ENCODE measurements at regions not wholly inside any gene's neighbourhood (a gene's known extent, or its start where the extent isn't known, plus 50 kb on each side); places are given as distances from the start of the nearest gene placed in this dataset.
"Not testable (repeated sequence)": the region's sequence is repeated elsewhere in the genome, so short reads cannot be mapped to it uniquely, and the experiment has no call there.

DNA sequence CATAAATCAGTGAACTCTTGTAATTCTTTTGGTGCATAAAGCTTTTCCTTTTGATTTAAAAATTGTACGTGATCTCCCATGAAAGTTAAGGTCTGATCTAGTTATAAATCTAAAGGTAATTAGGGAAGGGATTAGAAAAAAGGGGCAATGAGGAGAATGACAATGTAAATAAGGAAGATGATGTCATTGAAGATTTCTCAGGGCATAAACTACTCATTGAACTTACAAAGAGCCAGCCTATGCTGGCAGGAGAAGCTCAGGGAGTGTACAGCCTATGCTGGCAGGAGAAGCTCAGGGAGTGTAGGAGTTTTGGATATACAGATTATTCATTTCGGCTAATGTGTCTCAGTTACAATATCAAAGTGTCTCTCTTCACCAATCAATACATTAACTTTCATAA, 1533.5 kb upstream of the ADGRL3 start:
- intact Hi-C loops (cut with DNase I) = no loop called here
- Histone ChIP-seq H3K4me1 (no peaks in the 10 kb centered on the region), H3K27ac (no peak overlapping the region), H3K27me3 (no peaks in the 10 kb centered on the region), H3K9me3 (no peaks in the 10 kb centered on the region), H3K4me3 (no peak overlapping the region), H3K36me3 (no peaks in the 10 kb centered on the region)
- no peak for TF ChIP-seq POLR2AphosphoS5 (IDR thresholded peaks at IDR 0.05)
- TF ChIP-seq EP300 (IDR thresholded peaks at IDR 0.05) = no peak
- TF ChIP-seq, protein P1, sequence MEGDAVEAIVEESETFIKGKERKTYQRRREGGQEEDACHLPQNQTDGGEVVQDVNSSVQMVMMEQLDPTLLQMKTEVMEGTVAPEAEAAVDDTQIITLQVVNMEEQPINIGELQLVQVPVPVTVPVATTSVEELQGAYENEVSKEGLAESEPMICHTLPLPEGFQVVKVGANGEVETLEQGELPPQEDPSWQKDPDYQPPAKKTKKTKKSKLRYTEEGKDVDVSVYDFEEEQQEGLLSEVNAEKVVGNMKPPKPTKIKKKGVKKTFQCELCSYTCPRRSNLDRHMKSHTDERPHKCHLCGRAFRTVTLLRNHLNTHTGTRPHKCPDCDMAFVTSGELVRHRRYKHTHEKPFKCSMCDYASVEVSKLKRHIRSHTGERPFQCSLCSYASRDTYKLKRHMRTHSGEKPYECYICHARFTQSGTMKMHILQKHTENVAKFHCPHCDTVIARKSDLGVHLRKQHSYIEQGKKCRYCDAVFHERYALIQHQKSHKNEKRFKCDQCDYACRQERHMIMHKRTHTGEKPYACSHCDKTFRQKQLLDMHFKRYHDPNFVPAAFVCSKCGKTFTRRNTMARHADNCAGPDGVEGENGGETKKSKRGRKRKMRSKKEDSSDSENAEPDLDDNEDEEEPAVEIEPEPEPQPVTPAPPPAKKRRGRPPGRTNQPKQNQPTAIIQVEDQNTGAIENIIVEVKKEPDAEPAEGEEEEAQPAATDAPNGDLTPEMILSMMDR (IDR thresholded peaks at IDR 0.05) = no peak
- no peak for TF ChIP-seq POLR2A (IDR thresholded peaks at IDR 0.05)
- DNase-seq = no peak
- WGBS, 2 donors = 71 to 85% methylated on average over 2 of the region's 2 CpGs

DNA sequence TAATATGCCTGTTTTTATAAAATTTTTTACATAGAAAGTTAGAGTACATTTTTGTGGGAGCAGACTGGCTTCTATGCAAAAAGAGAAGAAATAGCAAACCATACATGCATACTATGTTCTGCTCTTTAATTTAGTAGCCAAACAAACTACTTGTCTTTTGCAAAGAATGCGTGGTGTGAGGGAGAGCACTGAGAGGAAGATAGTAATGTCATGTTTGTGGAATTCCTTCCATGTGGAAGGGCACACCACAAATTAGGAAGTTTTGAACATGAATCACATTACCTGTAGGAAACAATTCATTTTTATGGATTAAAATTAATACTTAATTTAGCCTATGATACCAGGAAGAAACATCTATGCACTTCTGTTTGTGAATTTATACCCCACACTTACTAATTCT, 1529.1 kb upstream of the ADGRL3 start:
- H3K27ac ChIP-seq = no peak overlapping the region
- H3K9me3 ChIP-seq = no peaks in the 10 kb centered on the region
- intact Hi-C loops (cut with DNase I) = no loop called here
- no peak overlapping the region for H3K4me3 ChIP-seq
- no peak for DNase-seq
- 85 to 87% methylated on average over 1 of the region's 1 CpG for WGBS, 2 donors
- TF ChIP-seq, protein P1 (IDR thresholded peaks at IDR 0.05) = no peak
- TF ChIP-seq POLR2AphosphoS5 (IDR thresholded peaks at IDR 0.05) (no peak), EP300 (IDR thresholded peaks at IDR 0.05) (no peak), POLR2A (IDR thresholded peaks at IDR 0.05) (no peak)
- H3K27me3 ChIP-seq = no peaks in the 10 kb centered on the region
- H3K4me1 ChIP-seq = no peaks in the 10 kb centered on the region
- H3K36me3 ChIP-seq = no peaks in the 10 kb centered on the region

DNA sequence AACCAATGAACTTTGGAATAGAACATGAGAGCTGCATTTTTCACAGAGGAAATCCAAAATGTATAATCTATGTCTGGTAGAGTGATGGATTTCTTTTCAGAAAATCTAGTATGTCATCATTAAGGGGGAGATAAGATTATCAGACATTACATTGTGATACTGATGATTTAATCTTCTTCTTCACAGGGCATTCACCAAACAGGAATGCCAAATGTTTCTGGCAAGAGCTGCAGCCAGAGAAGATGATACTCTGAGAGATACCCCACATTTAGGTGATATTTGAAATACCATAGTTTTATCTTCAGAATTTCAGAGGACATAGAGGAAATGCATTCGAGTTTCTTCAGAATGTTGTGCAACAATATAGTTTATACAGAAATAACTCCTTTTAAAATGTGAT, 1523.7 kb upstream of the ADGRL3 start:
- TF ChIP-seq POLR2A (IDR thresholded peaks at IDR 0.05) (no peak), POLR2AphosphoS5 (IDR thresholded peaks at IDR 0.05) (no peak), EP300 (IDR thresholded peaks at IDR 0.05) (no peak)
- TF ChIP-seq, protein P1 (IDR thresholded peaks at IDR 0.05) = no peak
- WGBS, 2 donors = 55 to 73% methylated on average over 1 of the region's 1 CpG
- no peak for DNase-seq
- H3K36me3 ChIP-seq = no peaks in the 10 kb centered on the region
- intact Hi-C loops (cut with DNase I) = no loop called here
- H3K27ac ChIP-seq = no peak overlapping the region
- H3K27me3 ChIP-seq = no peaks in the 10 kb centered on the region
- no peak overlapping the region for H3K4me3 ChIP-seq
- H3K9me3 ChIP-seq = no peaks in the 10 kb centered on the region
- H3K4me1 ChIP-seq = no peaks in the 10 kb centered on the region

DNA sequence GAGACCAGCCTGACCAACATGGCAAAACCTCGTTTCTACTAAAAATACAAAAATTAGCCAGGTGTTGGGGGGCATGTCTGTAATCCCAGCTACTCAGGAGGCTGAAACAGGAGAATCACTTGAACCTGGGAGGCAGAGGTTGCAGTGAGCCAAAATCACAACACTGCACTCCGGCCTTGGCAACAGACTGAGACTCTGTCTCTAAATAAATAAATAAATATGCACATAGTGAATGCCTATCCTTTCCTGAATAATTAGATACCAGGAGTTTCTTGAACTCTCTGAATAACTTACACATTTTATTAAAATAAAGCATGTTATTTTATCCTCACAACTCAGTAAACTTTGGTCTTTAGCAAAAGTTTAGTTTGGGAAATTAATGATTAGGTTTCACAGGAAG, 1523.1 kb upstream of the ADGRL3 start:
- H3K27ac ChIP-seq; DNase-seq; intact Hi-C loops (cut with DNase I); H3K4me3 ChIP-seq; H3K4me1 ChIP-seq; H3K27me3 ChIP-seq; H3K36me3 ChIP-seq; H3K9me3 ChIP-seq: not testable (repeated sequence)
- 61 to 75% methylated on average over 2 of the region's 2 CpGs for WGBS, 2 donors

DNA sequence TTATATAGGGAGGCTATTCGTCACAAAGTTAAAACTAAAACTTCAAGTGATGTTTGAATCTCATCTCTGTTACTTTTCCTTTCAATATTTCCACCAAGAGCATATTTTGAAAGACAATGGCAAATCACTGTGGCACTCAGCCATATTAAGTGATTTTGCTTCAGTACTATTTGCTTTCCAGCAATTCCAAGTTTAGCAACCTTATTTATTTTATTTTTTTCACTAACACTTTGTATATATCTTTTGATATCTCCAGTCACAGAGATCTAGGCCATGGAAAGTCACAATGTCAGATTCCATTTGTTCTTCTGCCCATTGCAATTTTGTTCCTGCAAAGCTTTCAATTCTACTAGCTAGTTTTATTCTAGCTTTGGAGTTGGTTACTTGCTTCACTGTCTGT, 1514.5 kb upstream of the ADGRL3 start:
- Histone ChIP-seq H3K4me1 (no peaks in the 10 kb centered on the region), H3K27ac (no peak overlapping the region), H3K36me3 (no peaks in the 10 kb centered on the region), H3K9me3 (no peaks in the 10 kb centered on the region), H3K4me3 (no peak overlapping the region), H3K27me3 (no peaks in the 10 kb centered on the region)
- intact Hi-C loops (cut with DNase I) = no loop called here
- TF ChIP-seq EP300 (IDR thresholded peaks at IDR 0.05) (no peak), POLR2A (IDR thresholded peaks at IDR 0.05) (no peak), POLR2AphosphoS5 (IDR thresholded peaks at IDR 0.05) (no peak)
- TF ChIP-seq, protein P1 (IDR thresholded peaks at IDR 0.05) = no peak
- DNase-seq = no peak
- 82 to 92% methylated on average over 1 of the region's 1 CpG for WGBS, 2 donors

All from sigmoid colon (tissue), 6 donors.